GM18502 (cell line): ENCODE measurements at regions not wholly inside any gene's neighbourhood (a gene's known extent, or its start where the extent isn't known, plus 50 kb on each side); places are given as distances from the start of the nearest gene placed in this dataset.

Experiments
- ATAC-seq: cut with Tn5 transposase; IDR thresholded peaks from one replicate; pipeline ENCODE4 v1.9.1; 2021; ENCODE audit warnings: mild to moderate bottlenecking; ENCODE audit not compliant: unreplicated experiment, poor library complexity

GRCh38 chr1:96991261-96991660 is 269.7 kb downstream of the PTBP2 start:
- no peak for ATAC-seq

GRCh38 chr1:96992871-96993270 is 271.3 kb downstream of the PTBP2 start:
- no peak for ATAC-seq

- ATAC-seq = no peak
Observed at GRCh38 chr1:96995351-96995750, 273.8 kb downstream of the PTBP2 start.

GRCh38 chr1:96996001-96996400 is 274.4 kb downstream of the PTBP2 start:
- no peak for ATAC-seq

GRCh38 chr1:96997717-96998116 is 276.1 kb downstream of the PTBP2 start:
- no peak for ATAC-seq

- no peak for ATAC-seq
Observed at GRCh38 chr1:96998466-96998865, 276.9 kb downstream of the PTBP2 start.

GRCh38 chr1:96999191-96999590 is 277.6 kb downstream of the PTBP2 start:
- ATAC-seq = no peak

- ATAC-seq = no peak
Observed at GRCh38 chr1:97004054-97004453, 282.5 kb downstream of the PTBP2 start.

- no peak for ATAC-seq
Observed at GRCh38 chr1:97004743-97005142, 283.2 kb downstream of the PTBP2 start.

GRCh38 chr1:97006044-97006661 is 284.6 kb downstream of the PTBP2 start:
- ATAC-seq = no peak

- ATAC-seq = no peak
Observed at GRCh38 chr1:97007840-97008604, 286.4 kb downstream of the PTBP2 start.

- ATAC-seq = no peak
Observed at GRCh38 chr1:97010566-97011264, 289.1 kb downstream of the PTBP2 start.

GRCh38 chr1:97013136-97013535 is 291.6 kb downstream of the PTBP2 start:
- ATAC-seq = no peak

- ATAC-seq = no peak
Observed at GRCh38 chr1:97013941-97014340, 292.4 kb downstream of the PTBP2 start.

GRCh38 chr1:97014426-97014825 is 292.8 kb downstream of the PTBP2 start:
- no peak for ATAC-seq

GRCh38 chr1:97017895-97018294 is 296.3 kb downstream of the PTBP2 start:
- ATAC-seq = no peak
